ENCODE measurements at regions not wholly inside any gene's neighbourhood (a gene's known extent, or its start where the extent isn't known, plus 50 kb on each side); places are given as distances from the start of the nearest gene placed in this dataset.

GRCh38 chr5:25418978-25419377 is 774.2 kb upstream of the CDH10 start:
- no peaks in the 10 kb centered on the region for H3K4me1 Mint-ChIP-seq (ENCODE audit: unreplicated experiment)
- no peaks in the 10 kb centered on the region for H3K36me3 Mint-ChIP-seq (ENCODE audit: unreplicated experiment)
- H3K27ac Mint-ChIP-seq (ENCODE audit: unreplicated experiment), result no peak overlapping the region
- H3K4me3 Mint-ChIP-seq (ENCODE audit: unreplicated experiment), result no peak overlapping the region
- no peak for DNase-seq (ENCODE audit: extremely low spot score, unreplicated experiment)
- H3K27me3 Mint-ChIP-seq (ENCODE audit: unreplicated experiment), result no peaks in the 10 kb centered on the region
- no peaks in the 10 kb centered on the region for H3K9me3 Mint-ChIP-seq (ENCODE audit: unreplicated experiment)
- TF ChIP-seq CTCF (IDR thresholded peaks at IDR 0.05), result no peak

GRCh38 chr5:25418319-25418859 is 773.6 kb upstream of the CDH10 start:
- no peak overlapping the region for H3K4me3 Mint-ChIP-seq (ENCODE audit: unreplicated experiment)
- no peaks in the 10 kb centered on the region for H3K9me3 Mint-ChIP-seq (ENCODE audit: unreplicated experiment)
- no peaks in the 10 kb centered on the region for H3K27me3 Mint-ChIP-seq (ENCODE audit: unreplicated experiment)
- H3K27ac Mint-ChIP-seq (ENCODE audit: unreplicated experiment), result no peak overlapping the region
- no peak for TF ChIP-seq CTCF (IDR thresholded peaks at IDR 0.05)
- no peaks in the 10 kb centered on the region for H3K4me1 Mint-ChIP-seq (ENCODE audit: unreplicated experiment)
- no peak for DNase-seq (ENCODE audit: extremely low spot score, unreplicated experiment)
- no peaks in the 10 kb centered on the region for H3K36me3 Mint-ChIP-seq (ENCODE audit: unreplicated experiment)

GRCh38 chr5:25416960-25417359 is 772.2 kb upstream of the CDH10 start:
- Mint-ChIP-seq H3K27ac (ENCODE audit: unreplicated experiment) (no peak overlapping the region), H3K36me3 (ENCODE audit: unreplicated experiment) (no peaks in the 10 kb centered on the region)

DNA sequence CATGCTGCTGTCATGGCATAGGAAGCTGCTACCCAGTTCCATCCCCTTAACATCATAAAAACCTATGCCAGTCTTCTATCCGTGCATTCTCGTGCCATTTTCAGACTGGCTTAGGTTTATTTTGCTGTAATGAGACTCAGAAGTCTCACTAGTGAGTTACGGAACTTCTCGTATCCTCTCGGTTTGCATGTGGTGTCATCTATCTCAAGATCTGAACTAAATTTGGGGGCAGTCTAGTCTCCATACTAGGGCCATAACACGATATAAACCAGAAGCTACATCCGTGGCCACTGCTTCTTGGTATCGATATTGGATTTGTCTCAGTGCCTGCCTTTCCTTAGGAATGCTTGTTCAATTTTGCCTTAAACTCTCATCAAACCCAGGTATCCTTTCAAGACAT is 771.2 kb upstream of the CDH10 start:
- no peaks in the 10 kb centered on the region for H3K4me1 Mint-ChIP-seq (ENCODE audit: unreplicated experiment)
- DNase-seq (ENCODE audit: extremely low spot score, unreplicated experiment), result no peak
- no peaks in the 10 kb centered on the region for H3K36me3 Mint-ChIP-seq (ENCODE audit: unreplicated experiment)
- no peaks in the 10 kb centered on the region for H3K27me3 Mint-ChIP-seq (ENCODE audit: unreplicated experiment)
- H3K27ac Mint-ChIP-seq (ENCODE audit: unreplicated experiment), result no peak overlapping the region
- H3K9me3 Mint-ChIP-seq (ENCODE audit: unreplicated experiment), result peaks cover 3% of the 10 kb centered on the region
- no peak for TF ChIP-seq CTCF (IDR thresholded peaks at IDR 0.05)
- H3K4me3 Mint-ChIP-seq (ENCODE audit: unreplicated experiment), result no peak overlapping the region

More at GRCh38 chr5:25416960-25417359, 772.2 kb upstream of the CDH10 start:
- no peak for TF ChIP-seq CTCF (IDR thresholded peaks at IDR 0.05)
- no peaks in the 10 kb centered on the region for H3K27me3 Mint-ChIP-seq (ENCODE audit: unreplicated experiment)
- H3K9me3 Mint-ChIP-seq (ENCODE audit: unreplicated experiment), result peaks cover 3% of the 10 kb centered on the region
- no peaks in the 10 kb centered on the region for H3K4me1 Mint-ChIP-seq (ENCODE audit: unreplicated experiment)
- DNase-seq (ENCODE audit: extremely low spot score, unreplicated experiment), result no peak
- H3K4me3 Mint-ChIP-seq (ENCODE audit: unreplicated experiment), result no peak overlapping the region

DNA sequence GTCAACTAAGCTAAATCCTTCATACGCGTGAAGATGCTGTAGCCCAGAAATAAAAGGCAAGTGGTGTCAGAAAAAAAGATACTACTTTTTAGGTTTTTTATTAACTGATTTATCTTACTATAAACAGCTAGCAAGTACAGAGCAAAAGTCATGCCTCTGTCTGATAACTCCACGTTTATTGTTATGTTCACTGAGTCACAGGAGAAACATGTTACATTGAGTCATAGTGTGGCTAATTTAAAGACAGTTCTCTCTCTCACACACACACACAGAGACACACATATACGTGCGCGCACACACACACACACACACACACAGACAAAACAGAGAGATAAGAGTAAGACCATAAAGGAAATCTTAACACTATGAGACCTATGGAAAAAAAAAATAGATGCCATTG is 770.0 kb upstream of the CDH10 start:
- Mint-ChIP-seq H3K4me1 (ENCODE audit: unreplicated experiment) (no peaks in the 10 kb centered on the region), H3K4me3 (ENCODE audit: unreplicated experiment) (no peak overlapping the region), H3K27me3 (ENCODE audit: unreplicated experiment) (no peaks in the 10 kb centered on the region), H3K9me3 (ENCODE audit: unreplicated experiment) (peaks cover 3% of the 10 kb centered on the region), H3K36me3 (ENCODE audit: unreplicated experiment) (no peaks in the 10 kb centered on the region), H3K27ac (ENCODE audit: unreplicated experiment) (no peak overlapping the region)
- no peak for TF ChIP-seq CTCF (IDR thresholded peaks at IDR 0.05)
- no peak for DNase-seq (ENCODE audit: extremely low spot score, unreplicated experiment)

Data from osteocyte (in vitro differentiated cells).